Heart right ventricle (tissue), 16 donors: ENCODE measurements at regions not wholly inside any gene's neighbourhood (a gene's known extent, or its start where the extent isn't known, plus 50 kb on each side); places are given as distances from the start of the nearest gene placed in this dataset.

Experiments used
- ATAC-seq, 8 donors: fragments of 200-7000 bp; cut with Tn5 transposase; one replicate each; pipeline ENCODE4 v1.9.1; 2020; ENCODE audit warnings: mild to moderate bottlenecking in 8 of 8, moderate library complexity in 8 of 8, moderate number of reproducible peaks in 1 of 8
- DNase-seq, 2 donors: peaks; one replicate each; pipeline ENCODE4 v3.0.0-alpha.2; 2020
- H3K27ac ChIP-seq, 10 donors: fragments of 200-600 bp; sonication (generic) in 2 of 10; one replicate each; pipeline versions ENCODE4 v1.5.0 to v1.8.0; 2020 to 2022; ENCODE audit warnings: mild to moderate bottlenecking in 3 of 10
- H3K27me3 ChIP-seq, 7 donors: fragments of 200-600 bp; one replicate each; pipeline ENCODE4 v1.8.0; 2021 to 2022; ENCODE audit warnings: mild to moderate bottlenecking in 2 of 7
- H3K36me3 ChIP-seq, 9 donors: fragments of 200-600 bp; sonication (generic) in 1 of 9; one replicate each; pipeline versions ENCODE4 v1.5.0 to v1.8.0; 2020 to 2022; ENCODE audit warnings: mild to moderate bottlenecking in 2 of 9
- H3K4me1 ChIP-seq, 9 donors: fragments of 200-600 bp; sonication (generic) in 1 of 9; one replicate each; pipeline versions ENCODE4 v1.5.0 to v1.8.0; 2020 to 2022; ENCODE audit warnings: mild to moderate bottlenecking in 4 of 9
- H3K4me3 ChIP-seq, 10 donors: fragments of 200-600 bp; sonication (generic) in 2 of 10; one replicate each; pipeline versions ENCODE4 v1.5.0 to v1.8.0; 2020 to 2022; ENCODE audit warnings: mild to moderate bottlenecking in 7 of 10, moderate library complexity in 2 of 10
- H3K9me3 ChIP-seq, 11 donors: fragments of 200-600 bp in 10 of 11; sonication (generic) in 2 of 11; one replicate each; pipeline versions ENCODE4 v1.5.0 to v1.8.0; 2013 to 2022; ENCODE audit warnings: mild to moderate bottlenecking in 2 of 11, control low read depth in 1 of 11, moderate library complexity in 1 of 11
- CTCF ChIP-seq, 9 donors: fragments of 200-600 bp; sonication (generic) in 2 of 9; IDR thresholded peaks; one replicate each; pipeline versions ENCODE4 v1.5.0 to v1.8.0; 2021 to 2022; ENCODE audit warnings: antibody characterized with exemption in 9 of 9, mild to moderate bottlenecking in 5 of 9, moderate library complexity in 1 of 9
- WGBS, 2 donors: extraction: QIAGEN DNeasy Blood & Tissue Kit; methylation state at CpG; one replicate each; pipeline ENCODE4 v1.1.7; 2013; ENCODE audit warnings: inconsistent platforms in 1 of 2; 5-methylcytosine and 5-hydroxymethylcytosine counted together
- intact Hi-C, 10 donors: fragments of 100-400 bp; cut with DNase I; formaldehyde crosslinking; loops; one replicate each; pipeline versions ENCODE4 v1.11.1 to v1.14.2; 2022
- donor health status: Arrhythmogenic right ventricular cardiomyopathy.
- donor health status: ischemic (EF 13 %, LVEDD 7.1; RV severe dilation, severe dysfunction).
- donor health status: healthy with polysubstance abuse.
- donor health status: DM: no; HTN: yes; CAD: no.
- donor health status: DM: no; HTN: no; CAD: no.
- donor health status: ischemic (EF 25% LVEDD 6.9; RV normal size, moderate dysfunction).
- donor health status: ischemic (EF 25% LVEDD 5.7; RV mildly dilated, moderate dysfunction).
- donor health status: healthy.
- donor health status: DM: yes; HTN: yes; CAD: no.
- donor health status: Ischemic cardiomyopathy.
- donor health status: ischemic (EF 35%, LVEDD 5.7; RV mildly dilated, moderate dysfunction).
- donor health status: nonischemic (EF 11% LVEDD 7.7; RV severe dilation, severe dysfunction).
- donor health status: DM: yes; HTN: yes; CAD: no.
- donor health status: PGD.
- donor health status: ischemic (EF 29% LVEDD 5.4; RV normal size, mild dysfunction).
- donor health status: nonischemic (EF 23%, LVEDD 6.1; RV moderate dilation, normal function).

GRCh38 chr15:53360881-53361280, 398.6 kb downstream of the WDR72 start:
- Histone ChIP-seq H3K27ac (no peak overlapping the region), H3K36me3 (no peaks in the 10 kb centered on the region), H3K4me1 (no peaks in the 10 kb centered on the region), H3K27me3 (peaks cover 0 to 4% (median 0%) of the 10 kb centered on the region in 7 donors), H3K9me3 (no peaks in the 10 kb centered on the region), H3K4me3 (no peak overlapping the region)
- DNase-seq = no peak
- WGBS, 2 donors = 58 to 61% methylated on average over 4 of the region's 4 CpGs
- intact Hi-C loops = no loop called here
- peak in 1 of 8 donors; percentile 16 for ATAC-seq
- TF ChIP-seq CTCF (IDR thresholded peaks at IDR 0.05) = no peak

- no peak for DNase-seq
- no peak for TF ChIP-seq CTCF (IDR thresholded peaks at IDR 0.05)
- Histone ChIP-seq H3K27me3 (peaks cover 0 to 4% (median 0%) of the 10 kb centered on the region in 7 donors), H3K27ac (no peak overlapping the region), H3K9me3 (no peaks in the 10 kb centered on the region), H3K4me3 (no peak overlapping the region), H3K36me3 (no peaks in the 10 kb centered on the region), H3K4me1 (no peaks in the 10 kb centered on the region)
- ATAC-seq = no peak
- intact Hi-C loops = no loop called here
- 69 to 81% methylated on average over 2 of the region's 2 CpGs for WGBS, 2 donors
Measured at GRCh38 chr15:53359038-53359437, 400.4 kb downstream of the WDR72 start.

GRCh38 chr15:53354874-53355273, 404.6 kb downstream of the WDR72 start:
- Histone ChIP-seq H3K4me1 (no peaks in the 10 kb centered on the region), H3K36me3 (no peaks in the 10 kb centered on the region), H3K27me3 (no peaks in the 10 kb centered on the region), H3K9me3 (no peaks in the 10 kb centered on the region), H3K27ac (no peak overlapping the region), H3K4me3 (no peak overlapping the region)
- ATAC-seq (no peak), DNase-seq (no peak)
- TF ChIP-seq CTCF (IDR thresholded peaks at IDR 0.05) = no peak
- intact Hi-C loops = no loop called here

GRCh38 chr15:53351373-53351772, 408.1 kb downstream of the WDR72 start:
- no peak for TF ChIP-seq CTCF (IDR thresholded peaks at IDR 0.05)
- no peak for ATAC-seq
- no peaks in the 10 kb centered on the region for H3K36me3 ChIP-seq
- H3K9me3 ChIP-seq = no peaks in the 10 kb centered on the region
- no peak overlapping the region for H3K4me3 ChIP-seq
- no peak overlapping the region for H3K27ac ChIP-seq
- H3K4me1 ChIP-seq = no peaks in the 10 kb centered on the region
- WGBS, 2 donors = 54 to 56% methylated on average over 3 of the region's 3 CpGs
- intact Hi-C loops = no loop called here
- no peaks in the 10 kb centered on the region for H3K27me3 ChIP-seq
- DNase-seq = no peak

- ATAC-seq = no peak
- TF ChIP-seq CTCF (IDR thresholded peaks at IDR 0.05) = no peak
- Histone ChIP-seq H3K27ac (no peak overlapping the region), H3K36me3 (no peaks in the 10 kb centered on the region), H3K27me3 (peaks cover 0 to 22% (median 0%) of the 10 kb centered on the region in 7 donors), H3K4me1 (no peaks in the 10 kb centered on the region), H3K4me3 (no peak overlapping the region), H3K9me3 (no peaks in the 10 kb centered on the region)
- DNase-seq = no peak
- WGBS, 2 donors = 65 to 75% methylated on average over 3 of the region's 3 CpGs
- intact Hi-C loops = no loop called here
Measured at GRCh38 chr15:53346583-53346982, 412.9 kb downstream of the WDR72 start.
